ENCODE measurements at regions not wholly inside any gene's neighbourhood (a gene's known extent, or its start where the extent isn't known, plus 50 kb on each side); places are given as distances from the start of the nearest gene placed in this dataset.

GRCh38 chr3:106643684-106644161 lies 733.5 kb upstream of the CCDC54 start:
- no peak for DNase-seq

DNA sequence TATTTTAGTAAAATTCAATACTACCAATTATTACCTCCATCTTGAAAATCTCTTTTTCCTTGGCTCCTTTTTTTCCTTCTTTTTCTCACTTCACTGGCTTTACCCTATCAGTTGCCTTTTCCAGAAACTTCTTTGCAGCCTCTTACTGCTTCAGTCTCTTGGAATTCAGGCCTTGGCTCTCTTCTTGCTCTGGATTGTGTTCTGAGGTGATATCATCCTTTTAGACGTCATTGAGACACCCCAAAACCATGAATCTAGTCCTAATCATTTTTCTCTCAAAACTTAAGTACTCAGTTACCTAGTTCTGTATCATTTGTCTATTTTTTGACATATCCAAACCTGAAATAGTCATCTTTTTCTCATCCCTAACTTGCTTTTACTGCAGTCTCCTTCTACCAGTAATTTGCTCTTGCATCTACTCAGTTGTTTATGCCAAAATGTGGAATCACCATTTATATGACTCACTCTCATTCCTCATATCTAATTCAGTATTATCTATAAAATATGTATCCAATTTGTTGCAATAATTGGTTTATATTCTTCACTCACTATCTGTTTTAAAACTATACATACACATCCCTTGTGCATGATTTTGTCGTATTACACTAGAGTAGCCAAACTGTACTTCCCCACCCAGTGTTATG lies 703.2 kb upstream of the CCDC54 start:
- DNase-seq = no peak

GRCh38 chr3:106675451-106675850 lies 701.8 kb upstream of the CCDC54 start:
- no peak for DNase-seq

DNA sequence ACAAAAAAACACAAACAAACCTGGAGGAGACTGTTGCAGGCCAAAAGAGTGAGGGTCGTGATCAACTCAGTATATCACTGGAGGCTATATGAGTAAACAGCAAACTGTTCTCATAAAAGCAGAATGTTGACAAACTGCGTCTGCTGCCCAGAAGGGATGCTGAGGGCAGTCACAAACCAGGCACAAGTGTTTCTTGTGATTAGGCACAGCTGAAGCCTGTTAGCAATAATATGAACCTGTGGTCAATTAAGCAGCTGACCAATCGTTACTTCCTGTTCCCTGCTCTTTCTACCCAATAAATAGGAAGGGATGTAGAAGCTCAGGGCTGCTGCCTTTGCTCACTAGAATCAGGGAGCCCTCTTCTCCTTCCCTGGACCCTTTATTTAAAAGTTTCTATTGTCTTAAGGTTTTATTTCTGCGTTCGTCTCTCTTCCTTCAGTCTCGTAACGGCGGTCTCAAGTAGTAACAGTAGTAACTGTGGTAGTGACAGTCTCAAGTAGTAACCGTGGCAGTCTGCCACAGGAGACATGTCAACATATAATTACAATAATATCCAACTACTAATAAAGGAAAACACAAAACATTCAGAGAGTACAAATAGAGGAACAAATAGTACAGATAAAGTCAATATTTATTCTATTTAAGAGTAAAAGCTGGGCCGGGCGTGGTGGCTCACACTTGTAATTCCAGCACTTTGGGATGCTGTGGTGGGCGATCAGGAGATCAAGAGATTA lies 698.4 kb upstream of the CCDC54 start:
- DNase-seq = no peak

- no peak for DNase-seq
Measured at GRCh38 chr3:106683953-106684620, 693.2 kb upstream of the CCDC54 start.

DNA sequence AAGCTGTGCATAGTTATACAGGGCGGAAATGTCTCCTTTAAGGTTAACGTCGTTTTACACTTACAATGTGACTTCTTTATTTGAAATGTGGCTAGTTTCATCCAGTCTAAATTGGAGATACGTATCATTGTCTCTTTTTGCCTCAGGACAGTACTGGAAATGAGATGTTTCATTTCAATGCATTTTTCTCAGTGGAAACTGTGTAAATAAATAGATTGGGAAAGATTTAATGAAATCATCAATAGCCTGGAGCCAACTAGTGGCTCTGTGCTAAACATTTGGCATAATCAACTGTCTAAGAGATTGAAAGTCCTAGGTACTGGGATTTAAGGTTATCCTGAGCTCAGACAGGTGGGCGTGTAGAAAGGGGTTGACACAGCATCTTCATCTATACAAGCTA lies 691.5 kb upstream of the CCDC54 start:
- no peak for DNase-seq

DNA sequence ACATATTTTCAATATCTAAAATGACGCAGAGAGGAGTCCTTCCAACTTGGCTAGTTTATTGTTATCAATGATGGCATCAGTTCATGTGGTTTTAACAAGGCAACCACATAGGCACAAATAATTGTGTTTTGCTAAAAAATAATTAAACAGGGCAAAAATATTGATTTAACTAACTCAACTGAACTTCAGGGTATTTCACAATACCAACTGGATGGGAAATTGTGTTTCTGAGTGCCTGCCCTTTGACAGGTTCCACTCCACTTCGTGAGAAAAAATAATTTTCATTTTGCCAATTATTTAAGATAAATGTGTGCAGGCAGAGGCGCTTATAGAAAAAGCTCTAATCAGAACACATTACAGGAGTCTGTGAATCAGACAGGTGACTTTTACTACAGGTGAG lies 689.3 kb upstream of the CCDC54 start:
- DNase-seq = no peak

- no peak for DNase-seq
Measured at GRCh38 chr3:106688464-106688863, 688.8 kb upstream of the CCDC54 start.

DNA sequence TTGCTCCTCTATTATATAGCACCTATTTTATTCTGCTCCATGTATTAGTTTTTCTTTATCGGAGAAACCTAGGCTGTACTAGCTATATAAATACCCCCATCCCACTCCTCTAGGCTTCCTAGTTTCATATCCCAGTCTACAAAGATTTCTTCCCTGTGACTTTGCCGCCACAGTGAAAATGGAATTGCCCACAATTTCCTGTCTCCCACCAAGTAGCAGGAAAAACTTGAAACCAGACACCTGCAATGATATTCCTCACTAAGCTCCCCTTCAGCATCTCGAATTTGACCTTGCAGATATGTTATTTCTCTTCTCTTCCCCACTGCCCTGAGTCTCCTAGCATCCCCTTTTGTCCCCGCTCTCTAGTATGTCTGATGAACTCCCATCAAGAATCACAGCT lies 685.8 kb upstream of the CCDC54 start:
- DNase-seq = no peak

DNA sequence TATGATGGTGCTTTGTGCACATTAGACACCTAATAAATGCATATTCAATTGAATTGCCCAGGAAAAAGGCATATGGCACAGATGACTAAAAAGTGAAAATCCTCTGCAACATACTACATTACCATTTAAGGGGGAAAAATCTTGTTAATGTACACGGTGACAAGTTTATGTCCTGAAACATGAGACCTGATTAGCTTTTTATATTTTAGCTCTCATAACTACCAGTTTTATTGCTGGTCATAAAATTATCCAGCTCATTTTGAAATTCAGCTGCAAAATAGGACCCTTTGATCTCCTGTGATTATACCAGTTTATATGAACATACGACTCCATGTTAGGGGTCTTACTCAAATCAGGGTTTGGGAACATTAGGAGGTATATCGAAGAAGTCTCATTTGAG lies 684.6 kb upstream of the CCDC54 start:
- DNase-seq = no peak

DNA sequence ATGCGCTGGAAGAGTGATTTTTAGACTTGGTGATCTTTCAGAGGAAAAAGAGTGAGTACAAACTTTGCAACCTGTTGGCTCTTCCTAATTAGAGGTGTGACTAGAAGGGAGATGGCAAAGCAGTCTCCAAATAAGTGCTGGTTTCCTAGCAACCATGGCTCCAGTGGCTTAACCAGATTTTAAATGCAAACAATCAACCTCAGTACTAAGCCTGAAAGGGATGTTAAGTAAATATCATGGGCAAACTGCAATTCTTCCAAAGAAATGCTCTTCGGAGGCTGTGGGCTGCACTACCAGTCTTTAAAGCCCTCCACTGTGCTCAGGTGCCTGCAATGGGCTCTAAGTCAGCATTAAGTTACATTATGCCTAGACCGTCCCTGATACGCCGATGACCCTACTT lies 678.1 kb upstream of the CCDC54 start:
- DNase-seq = no peak

DNA sequence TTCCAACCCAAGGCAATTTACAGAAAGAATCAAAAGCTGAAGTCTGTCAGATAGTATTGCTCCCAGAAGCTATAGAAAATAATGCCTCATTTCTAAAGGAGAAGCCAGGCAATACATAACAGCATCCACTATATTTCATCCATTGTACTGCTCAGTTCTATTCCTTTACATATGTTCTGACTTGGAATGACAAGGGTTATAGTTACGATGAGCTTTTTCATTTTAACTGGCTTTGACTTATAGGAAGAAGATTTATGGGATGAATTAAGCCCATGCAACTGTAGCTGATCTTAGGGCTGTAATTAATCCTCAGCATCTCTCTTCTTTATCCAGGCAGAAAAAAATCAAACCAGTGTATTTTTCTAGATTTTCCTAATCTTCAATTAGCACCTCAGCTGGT lies 676.3 kb upstream of the CCDC54 start:
- no peak for DNase-seq

DNA sequence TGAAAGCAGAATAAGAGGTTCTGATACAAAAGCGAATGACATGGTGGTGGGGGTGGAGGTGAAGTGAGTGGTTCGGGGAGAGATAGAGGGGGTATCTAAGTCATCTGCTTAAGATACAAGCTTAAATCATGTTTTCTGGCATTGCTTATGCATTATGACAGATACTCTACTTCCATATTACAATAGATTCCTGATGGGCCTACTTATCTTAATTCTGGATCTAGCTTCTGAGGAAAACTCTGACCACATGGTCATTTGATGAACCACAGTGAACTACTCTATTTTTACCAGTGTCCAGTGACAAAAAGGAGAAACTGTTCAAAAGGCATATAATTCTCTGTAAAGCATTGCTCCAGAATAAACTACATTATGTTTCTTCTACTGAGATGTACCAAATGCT lies 673.7 kb upstream of the CCDC54 start:
- DNase-seq = no peak

DNA sequence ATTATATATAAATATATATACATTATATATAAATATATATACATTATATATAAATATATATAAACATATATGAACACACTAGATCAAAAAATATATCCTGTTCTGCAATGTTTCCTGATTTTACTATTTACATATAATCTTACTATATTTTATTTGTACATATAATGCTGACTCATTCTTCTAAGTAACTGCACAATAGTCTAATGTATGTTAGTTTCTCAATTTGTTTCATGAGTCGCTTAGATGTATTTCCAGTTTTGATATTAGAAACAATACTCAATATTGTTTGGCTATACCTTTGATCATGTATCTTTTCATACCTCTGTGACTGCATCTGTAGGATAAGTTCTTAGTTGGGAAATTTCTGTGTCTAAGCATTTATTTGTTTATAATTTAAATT lies 669.9 kb upstream of the CCDC54 start:
- no peak for DNase-seq

DNA sequence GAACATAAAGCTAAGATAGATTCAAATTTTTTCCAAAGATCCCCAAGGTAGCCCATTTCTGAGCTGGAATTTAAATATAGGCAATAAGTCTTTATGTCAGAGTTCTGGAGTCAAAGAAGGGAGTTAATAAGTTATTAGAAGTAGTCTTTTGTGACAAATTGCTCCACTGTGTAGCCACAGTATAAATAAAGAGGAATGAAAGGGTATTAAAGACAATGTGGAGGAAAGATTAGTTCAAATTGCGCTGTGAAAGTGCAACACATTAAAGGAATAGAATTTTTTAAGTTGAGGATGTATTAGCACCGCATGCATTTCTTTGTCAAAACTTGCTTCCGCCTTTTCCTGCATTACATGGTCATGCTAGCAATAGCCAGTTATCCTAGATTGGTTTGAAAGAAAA lies 666.6 kb upstream of the CCDC54 start:
- no peak for DNase-seq

GRCh38 chr3:106711650-106712049 lies 665.6 kb upstream of the CCDC54 start:
- no peak for DNase-seq

GRCh38 chr3:106714400-106714799 lies 662.8 kb upstream of the CCDC54 start:
- no peak for DNase-seq

DNA sequence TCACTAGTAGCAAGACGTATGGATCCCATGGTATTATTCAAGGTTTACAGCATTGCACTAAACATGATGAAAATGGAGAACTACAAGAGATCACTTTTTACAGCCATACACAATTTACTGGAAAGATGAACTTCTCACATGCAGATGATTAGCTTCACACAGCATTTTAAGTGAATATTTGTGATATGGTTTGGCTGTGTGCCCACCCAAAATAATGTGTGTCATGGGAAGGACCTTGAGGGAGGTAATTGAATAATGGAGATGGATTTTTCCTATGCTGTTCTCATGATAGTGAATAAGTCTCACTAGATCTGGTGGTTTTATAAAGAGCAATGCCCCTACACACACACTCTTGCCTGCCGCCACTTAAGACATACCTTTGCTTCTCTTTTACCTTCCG lies 662.0 kb upstream of the CCDC54 start:
- DNase-seq = no peak

- no peak for DNase-seq
Measured at GRCh38 chr3:106717178-106717780, 660.0 kb upstream of the CCDC54 start.

DNA sequence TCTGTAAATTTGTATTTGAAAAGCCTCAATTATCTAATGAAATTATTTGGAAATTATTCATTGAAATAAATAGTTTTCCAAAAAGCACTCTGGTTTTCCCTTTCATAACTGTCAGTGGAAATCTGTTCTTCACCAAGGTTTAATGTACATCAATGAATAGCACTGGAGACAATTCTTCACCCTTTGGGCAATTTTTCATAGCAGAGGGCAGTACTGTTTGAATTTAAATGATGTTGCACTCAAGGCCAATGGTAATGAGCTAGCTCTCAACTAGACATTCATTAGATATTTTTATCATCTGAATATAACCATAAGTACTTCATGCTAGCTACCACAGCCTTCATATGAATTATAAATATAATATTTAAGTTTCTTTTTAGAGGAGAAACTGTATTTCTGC lies 658.2 kb upstream of the CCDC54 start:
- no peak for DNase-seq

- no peak for DNase-seq
Measured at GRCh38 chr3:106719583-106719982, 657.7 kb upstream of the CCDC54 start.

- DNase-seq = no peak
Measured at GRCh38 chr3:106720510-106720909, 656.7 kb upstream of the CCDC54 start.

GRCh38 chr3:106725566-106725965 lies 651.7 kb upstream of the CCDC54 start:
- no peak for DNase-seq
